ENCODE measurements at regions not wholly inside any gene's neighbourhood (a gene's known extent, or its start where the extent isn't known, plus 50 kb on each side); places are given as distances from the start of the nearest gene placed in this dataset.
"Not testable (repeated sequence)": the region's sequence is repeated elsewhere in the genome, so short reads cannot be mapped to it uniquely, and the experiment has no call there.

DNA sequence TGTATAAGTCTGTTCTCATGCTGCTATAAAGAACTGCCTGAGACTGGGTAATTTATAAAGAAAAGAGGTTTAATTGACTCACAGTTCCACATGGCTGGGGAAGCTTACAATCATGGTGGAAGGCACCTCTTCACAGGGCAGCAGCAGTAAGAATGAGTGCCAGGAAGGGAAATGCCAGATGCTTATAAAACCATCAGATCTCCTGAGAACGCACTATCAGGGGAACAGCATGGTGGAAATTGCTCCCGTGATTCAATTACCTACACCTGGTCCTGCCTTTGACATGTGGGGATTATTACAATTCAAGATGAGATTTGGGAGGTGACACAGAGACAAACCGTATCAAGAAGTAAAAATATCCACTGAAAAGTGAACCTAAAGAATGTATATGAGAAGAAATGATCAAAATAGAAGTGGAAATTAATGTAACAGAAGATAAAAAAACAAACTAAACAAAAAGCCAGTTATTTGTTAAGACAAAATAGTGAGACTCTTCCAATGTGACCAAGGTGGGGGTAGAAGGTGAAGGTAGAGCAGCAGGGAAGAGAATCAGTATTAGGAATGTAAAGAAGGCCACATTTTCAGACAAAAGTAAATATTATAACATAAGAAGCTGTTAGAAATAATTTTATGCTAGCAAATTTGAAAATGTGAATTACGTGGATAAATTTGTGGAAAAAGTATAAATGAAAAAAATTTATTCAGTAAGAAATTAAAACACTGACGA lies 372.9 kb downstream of the NKX6-1 start:
- Mint-ChIP-seq H3K4me3 (ENCODE audit: unreplicated experiment) (peak overlapping the region; percentile 86), H3K36me3 (ENCODE audit: unreplicated experiment) (no peaks in the 10 kb centered on the region), H3K27ac (ENCODE audit: unreplicated experiment) (peak overlapping the region; percentile 53), H3K4me1 (ENCODE audit: low read depth, unreplicated experiment) (peaks cover 9% of the 10 kb centered on the region), H3K9me3 (ENCODE audit: unreplicated experiment) (peaks cover 9% of the 10 kb centered on the region), H3K27me3 (ENCODE audit: unreplicated experiment) (peaks cover 3% of the 10 kb centered on the region)
- DNase-seq: no peak
- TF ChIP-seq, protein P1, sequence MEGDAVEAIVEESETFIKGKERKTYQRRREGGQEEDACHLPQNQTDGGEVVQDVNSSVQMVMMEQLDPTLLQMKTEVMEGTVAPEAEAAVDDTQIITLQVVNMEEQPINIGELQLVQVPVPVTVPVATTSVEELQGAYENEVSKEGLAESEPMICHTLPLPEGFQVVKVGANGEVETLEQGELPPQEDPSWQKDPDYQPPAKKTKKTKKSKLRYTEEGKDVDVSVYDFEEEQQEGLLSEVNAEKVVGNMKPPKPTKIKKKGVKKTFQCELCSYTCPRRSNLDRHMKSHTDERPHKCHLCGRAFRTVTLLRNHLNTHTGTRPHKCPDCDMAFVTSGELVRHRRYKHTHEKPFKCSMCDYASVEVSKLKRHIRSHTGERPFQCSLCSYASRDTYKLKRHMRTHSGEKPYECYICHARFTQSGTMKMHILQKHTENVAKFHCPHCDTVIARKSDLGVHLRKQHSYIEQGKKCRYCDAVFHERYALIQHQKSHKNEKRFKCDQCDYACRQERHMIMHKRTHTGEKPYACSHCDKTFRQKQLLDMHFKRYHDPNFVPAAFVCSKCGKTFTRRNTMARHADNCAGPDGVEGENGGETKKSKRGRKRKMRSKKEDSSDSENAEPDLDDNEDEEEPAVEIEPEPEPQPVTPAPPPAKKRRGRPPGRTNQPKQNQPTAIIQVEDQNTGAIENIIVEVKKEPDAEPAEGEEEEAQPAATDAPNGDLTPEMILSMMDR (IDR thresholded peaks at IDR 0.05; ENCODE audit: partially characterized antibody, unreplicated experiment): no peak

DNA sequence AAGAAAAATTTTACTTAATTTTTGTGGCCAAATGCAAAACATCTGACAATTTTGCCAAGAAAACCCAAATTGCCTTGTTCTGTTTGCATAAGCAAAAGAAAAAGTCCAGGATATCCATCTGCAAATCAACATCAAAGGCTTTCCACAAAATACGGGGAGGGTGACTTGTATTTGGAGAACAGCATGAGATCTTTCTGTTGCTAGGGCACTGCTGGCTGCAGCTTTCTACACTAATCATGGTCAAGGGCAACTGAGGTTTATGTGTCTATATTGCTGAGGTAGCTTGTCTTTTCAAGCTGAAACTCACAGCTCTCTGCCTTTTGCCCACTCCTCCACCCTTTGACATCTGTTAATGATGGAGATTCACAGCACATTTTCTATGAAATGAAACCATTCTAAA lies 389.1 kb downstream of the NKX6-1 start:
- H3K4me1 Mint-ChIP-seq (ENCODE audit: low read depth, unreplicated experiment): peaks cover 3% of the 10 kb centered on the region
- no peak overlapping the region for H3K4me3 Mint-ChIP-seq (ENCODE audit: unreplicated experiment)
- H3K36me3 Mint-ChIP-seq (ENCODE audit: unreplicated experiment): peaks cover 7% of the 10 kb centered on the region
- TF ChIP-seq, protein P1 (IDR thresholded peaks at IDR 0.05; ENCODE audit: partially characterized antibody, unreplicated experiment): no peak
- H3K9me3 Mint-ChIP-seq (ENCODE audit: unreplicated experiment): peaks cover 5% of the 10 kb centered on the region
- no peak overlapping the region for H3K27ac Mint-ChIP-seq (ENCODE audit: unreplicated experiment)
- H3K27me3 Mint-ChIP-seq (ENCODE audit: unreplicated experiment): peaks cover 4% of the 10 kb centered on the region
- DNase-seq: no peak

DNA sequence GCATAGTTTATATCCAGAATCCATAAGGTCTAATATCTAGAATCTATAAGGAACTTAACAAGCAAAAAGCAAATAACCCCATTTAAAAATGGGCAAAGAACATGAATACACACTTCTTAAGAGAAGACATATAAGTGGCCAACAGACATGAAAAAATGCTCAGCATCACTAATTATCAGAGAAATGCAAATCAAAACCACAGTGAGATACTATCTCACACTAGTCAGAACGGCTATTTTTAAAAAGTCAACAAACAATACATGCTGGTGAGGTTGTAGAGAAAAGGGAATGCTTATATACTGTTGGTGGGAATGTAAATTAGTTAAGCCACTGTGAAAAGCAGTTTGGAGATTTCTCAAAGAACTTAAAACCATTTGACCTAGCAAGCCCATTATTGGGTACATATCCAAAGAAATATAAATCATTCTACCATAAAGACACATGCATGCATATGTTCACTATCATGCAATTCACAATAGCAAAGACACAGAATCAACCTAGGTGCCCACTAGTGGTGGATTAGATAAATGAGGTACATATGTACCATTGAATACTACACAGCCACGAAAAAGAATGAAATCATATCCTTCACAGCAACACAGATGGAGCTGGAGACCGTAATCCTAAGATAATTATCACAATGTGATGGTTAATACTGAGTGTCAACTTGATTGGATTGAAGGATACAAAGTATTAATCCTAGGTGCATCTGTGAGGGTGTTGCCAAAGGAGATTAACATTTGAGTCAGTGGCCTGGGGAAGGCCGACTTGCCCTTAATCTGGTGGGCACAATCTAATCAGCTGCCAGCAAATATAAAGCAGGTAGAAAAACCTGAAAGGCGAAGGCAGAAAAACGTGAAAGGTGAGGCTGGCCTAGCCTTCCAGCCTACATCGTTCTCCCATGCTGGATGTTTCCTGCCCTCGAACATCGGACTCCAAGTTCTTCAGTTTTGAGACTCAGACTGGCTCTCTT lies 397.2 kb downstream of the NKX6-1 start:
- not testable (repeated sequence) for H3K27me3 Mint-ChIP-seq (ENCODE audit: unreplicated experiment); H3K4me3 Mint-ChIP-seq (ENCODE audit: unreplicated experiment); DNase-seq; H3K27ac Mint-ChIP-seq (ENCODE audit: unreplicated experiment); H3K36me3 Mint-ChIP-seq (ENCODE audit: unreplicated experiment); H3K4me1 Mint-ChIP-seq (ENCODE audit: low read depth, unreplicated experiment); H3K9me3 Mint-ChIP-seq (ENCODE audit: unreplicated experiment)

GRCh38 chr4:84100071-84100470 lies 399.0 kb downstream of the NKX6-1 start:
- no peaks in the 10 kb centered on the region for H3K4me1 Mint-ChIP-seq (ENCODE audit: low read depth, unreplicated experiment)
- no peaks in the 10 kb centered on the region for H3K27me3 Mint-ChIP-seq (ENCODE audit: unreplicated experiment)
- TF ChIP-seq, protein P1 (IDR thresholded peaks at IDR 0.05; ENCODE audit: partially characterized antibody, unreplicated experiment): no peak
- H3K4me3 Mint-ChIP-seq (ENCODE audit: unreplicated experiment): no peak overlapping the region
- H3K36me3 Mint-ChIP-seq (ENCODE audit: unreplicated experiment): no peaks in the 10 kb centered on the region
- H3K27ac Mint-ChIP-seq (ENCODE audit: unreplicated experiment): no peak overlapping the region
- no peak for DNase-seq
- no peaks in the 10 kb centered on the region for H3K9me3 Mint-ChIP-seq (ENCODE audit: unreplicated experiment)

DNA sequence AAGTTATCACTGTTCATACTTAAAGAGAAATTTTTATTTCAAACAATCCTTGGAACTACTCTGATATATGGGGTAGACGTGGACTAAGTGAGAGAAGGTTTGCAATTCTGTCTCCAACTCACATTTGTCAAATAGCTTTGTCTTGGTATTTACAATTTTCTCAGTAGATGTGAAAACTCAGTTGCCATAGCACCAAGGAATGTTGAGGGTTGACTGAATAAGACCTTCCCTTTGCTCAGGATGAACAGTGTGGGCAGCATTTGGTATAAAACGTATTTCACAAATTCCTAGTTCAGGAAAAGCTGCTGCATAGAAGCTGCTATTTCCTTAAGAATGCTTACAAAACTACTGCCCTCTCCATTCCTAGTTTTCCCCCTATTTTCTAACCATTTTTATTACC lies 399.5 kb downstream of the NKX6-1 start:
- no peak for DNase-seq
- Mint-ChIP-seq H3K36me3 (ENCODE audit: unreplicated experiment) (no peaks in the 10 kb centered on the region), H3K9me3 (ENCODE audit: unreplicated experiment) (no peaks in the 10 kb centered on the region), H3K4me3 (ENCODE audit: unreplicated experiment) (no peak overlapping the region), H3K4me1 (ENCODE audit: low read depth, unreplicated experiment) (no peaks in the 10 kb centered on the region), H3K27ac (ENCODE audit: unreplicated experiment) (no peak overlapping the region), H3K27me3 (ENCODE audit: unreplicated experiment) (no peaks in the 10 kb centered on the region)
- TF ChIP-seq, protein P1 (IDR thresholded peaks at IDR 0.05; ENCODE audit: partially characterized antibody, unreplicated experiment): no peak
